MM.1S (cell line): ENCODE measurements at regions not wholly inside any gene's neighbourhood (a gene's known extent, or its start where the extent isn't known, plus 50 kb on each side); places are given as distances from the start of the nearest gene placed in this dataset.

ENCODE experiments used
- DNase-seq: peaks from one replicate; pipeline ENCODE4 v3.0.0-alpha.2; 2015
- H2AFZ ChIP-seq: fragments of 300-600 bp; sonication (generic); 2 replicates; pipeline ENCODE4 v1.6.0; 2016; ENCODE audit warnings: antibody characterized with exemption, low read length
- H3F3A ChIP-seq: fragments of 300-600 bp; sonication (generic); 2 replicates; pipeline ENCODE4 v1.6.1; 2016; ENCODE audit warnings: mild to moderate bottlenecking, antibody characterized with exemption, low read length, moderate library complexity, mixed read lengths; ENCODE audit not compliant: insufficient read depth
- H3K27ac ChIP-seq: fragments of 300-600 bp; sonication (generic); 2 replicates; pipeline ENCODE4 v1.5.1; 2016; ENCODE audit warnings: mild to moderate bottlenecking, low read length
- H3K27me3 ChIP-seq: fragments of 300-600 bp; sonication (generic); replicated peaks from 2 replicates; pipeline ENCODE4 v1.6.0; 2016; ENCODE audit warnings: low read length; ENCODE audit not compliant: insufficient read depth
- H3K36me3 ChIP-seq: fragments of 300-600 bp; sonication (generic); replicated peaks from 2 replicates; pipeline ENCODE4 v1.6.1; 2016; ENCODE audit warnings: mild to moderate bottlenecking, low read length, mixed read lengths; ENCODE audit not compliant: insufficient read depth
- H3K4me1 ChIP-seq: fragments of 300-600 bp; sonication (generic); 2 replicates; pipeline ENCODE4 v1.6.1; 2016; ENCODE audit warnings: low read length, mixed read lengths
- H3K4me2 ChIP-seq: fragments of 300-600 bp; sonication (generic); 2 replicates; pipeline ENCODE4 v1.6.0; 2016; ENCODE audit warnings: low read depth, low read length
- H3K4me3 ChIP-seq: fragments of 300-600 bp; sonication (generic); 2 replicates; pipeline ENCODE4 v1.5.1; 2016; ENCODE audit warnings: low read length, mixed read lengths
- H3K79me2 ChIP-seq: fragments of 300-600 bp; sonication (generic); 2 replicates; pipeline ENCODE4 v1.6.1; 2016; ENCODE audit warnings: mixed run types, low read length, mixed read lengths
- H3K9ac ChIP-seq: fragments of 300-600 bp; sonication (generic); 2 replicates; pipeline ENCODE4 v1.6.1; 2016; ENCODE audit warnings: low read length, mixed read lengths
- H3K9me2 ChIP-seq: fragments of 300-600 bp; sonication (generic); replicated peaks from 2 replicates; pipeline ENCODE4 v1.6.1; 2016; ENCODE audit warnings: mild to moderate bottlenecking, low read length, mixed read lengths; ENCODE audit not compliant: insufficient read depth
- H3K9me3 ChIP-seq: fragments of 300-600 bp; sonication (generic); replicated peaks from 2 replicates; pipeline ENCODE4 v1.6.1; 2016; ENCODE audit warnings: mild to moderate bottlenecking, low read length, mixed read lengths; ENCODE audit not compliant: insufficient read depth
- H4K20me1 ChIP-seq: fragments of 300-600 bp; sonication (generic); 2 replicates; pipeline ENCODE4 v1.6.1; 2016; ENCODE audit warnings: mild to moderate bottlenecking, low read length, moderate library complexity, mixed read lengths; ENCODE audit not compliant: insufficient read depth
- CTCF ChIP-seq: fragments of 300-600 bp; sonication (generic); IDR thresholded peaks from 2 replicates; pipeline ENCODE4 v1.5.1; 2016; ENCODE audit warnings: antibody characterized with exemption, low read length, mixed read lengths
- EZH2 ChIP-seq: fragments of 300-600 bp; sonication (generic); optimal IDR thresholded peaks from 2 replicates; pipeline ENCODE3; 2017; ENCODE audit warnings: low read depth, mild to moderate bottlenecking, antibody characterized with exemption, low read length, mixed read lengths
- EZH2phosphoT487 ChIP-seq: fragments of 300-600 bp; sonication (generic); IDR thresholded peaks from 2 replicates; pipeline ENCODE4 v1.6.1; 2018; ENCODE audit warnings: antibody characterized with exemption, low read length

DNA sequence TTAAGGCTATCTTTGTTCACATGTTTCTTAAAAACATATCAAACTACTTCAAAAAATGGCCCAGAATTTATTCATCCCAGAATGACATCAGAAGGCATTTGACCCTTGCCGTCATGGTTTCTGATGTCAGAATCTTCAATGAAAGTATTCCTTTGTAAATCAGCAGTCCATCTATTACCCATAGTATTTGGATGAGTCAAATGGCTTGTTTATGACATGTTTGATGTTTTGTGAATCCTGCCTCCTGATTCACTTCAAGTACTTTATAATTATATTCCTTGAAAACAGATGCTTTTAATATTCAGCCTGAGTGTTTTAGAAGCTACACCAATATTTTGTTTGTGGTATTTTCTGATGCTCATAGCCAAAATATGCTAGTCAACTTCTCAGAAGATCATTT is 200.8 kb upstream of the MEF2C start:
- Histone ChIP-seq H3F3A (no peaks in the 10 kb centered on the region), H3K4me1 (no peaks in the 10 kb centered on the region), H3K36me3 (no peaks in the 10 kb centered on the region), H3K4me2 (no peak overlapping the region), H4K20me1 (no peaks in the 10 kb centered on the region), H3K9me2 (no peaks in the 10 kb centered on the region), H3K27ac (no peak overlapping the region), H3K9me3 (no peaks in the 10 kb centered on the region), H3K79me2 (no peaks in the 10 kb centered on the region), H2AFZ (no peak overlapping the region), H3K9ac (no peak overlapping the region), H3K4me3 (no peak overlapping the region), H3K27me3 (no peaks in the 10 kb centered on the region)
- DNase-seq, result no peak
- TF ChIP-seq CTCF (no peak), EZH2 (no peak), EZH2phosphoT487 (no peak)

GRCh38 chr5:89081360-89081759 is 198.4 kb upstream of the MEF2C start:
- Histone ChIP-seq H3K4me3 (no peak overlapping the region), H3K4me1 (no peaks in the 10 kb centered on the region), H2AFZ (no peak overlapping the region), H3K27ac (no peak overlapping the region), H3K36me3 (no peaks in the 10 kb centered on the region), H3K79me2 (no peaks in the 10 kb centered on the region), H3K4me2 (no peak overlapping the region), H3K9me2 (no peaks in the 10 kb centered on the region), H3K9ac (no peak overlapping the region), H4K20me1 (no peaks in the 10 kb centered on the region), H3K9me3 (no peaks in the 10 kb centered on the region), H3F3A (no peaks in the 10 kb centered on the region), H3K27me3 (no peaks in the 10 kb centered on the region)
- TF ChIP-seq EZH2phosphoT487, result no peak
- no peak for TF ChIP-seq CTCF
- TF ChIP-seq EZH2, result no peak
- DNase-seq, result no peak

DNA sequence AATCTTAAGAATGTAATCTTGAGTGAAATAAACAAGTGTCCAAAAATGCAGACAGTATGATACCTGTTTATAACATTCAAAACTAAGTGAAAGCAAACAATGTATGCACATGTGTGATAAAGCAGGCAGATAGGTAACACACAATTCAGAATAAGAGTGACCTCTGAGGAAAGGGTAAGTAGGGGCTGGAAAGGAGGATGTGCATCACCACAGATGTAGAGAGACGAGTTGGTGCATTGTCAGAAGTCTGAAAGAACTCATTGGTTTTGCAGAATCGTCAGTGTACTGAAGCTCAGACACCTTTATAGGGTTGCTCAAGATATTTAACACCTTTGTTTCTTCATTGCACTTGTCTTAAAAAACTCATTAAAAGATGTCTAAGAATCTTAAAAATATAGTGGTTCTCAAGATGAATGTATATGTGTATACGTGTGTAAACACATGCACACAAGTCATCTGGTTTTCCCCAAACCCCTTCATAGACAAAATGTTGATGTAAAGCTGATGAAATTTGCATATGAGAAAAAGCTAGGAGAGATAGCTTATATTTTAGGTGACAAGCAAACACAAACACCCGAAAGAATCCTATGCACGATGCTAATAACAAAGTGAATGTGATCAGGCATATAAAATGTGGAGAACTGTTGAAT is 197.6 kb upstream of the MEF2C start:
- H3K4me3 ChIP-seq, result no peak overlapping the region
- no peak overlapping the region for H3K27ac ChIP-seq
- no peaks in the 10 kb centered on the region for H3K27me3 ChIP-seq
- H3K79me2 ChIP-seq, result no peaks in the 10 kb centered on the region
- no peaks in the 10 kb centered on the region for H3K9me2 ChIP-seq
- H3F3A ChIP-seq, result no peaks in the 10 kb centered on the region
- no peaks in the 10 kb centered on the region for H3K9me3 ChIP-seq
- H2AFZ ChIP-seq, result no peak overlapping the region
- no peak overlapping the region for H3K9ac ChIP-seq
- no peaks in the 10 kb centered on the region for H3K36me3 ChIP-seq
- no peaks in the 10 kb centered on the region for H3K4me1 ChIP-seq
- DNase-seq, result no peak
- TF ChIP-seq EZH2phosphoT487 (no peak), CTCF (no peak), EZH2 (no peak)
- H4K20me1 ChIP-seq, result no peaks in the 10 kb centered on the region
- H3K4me2 ChIP-seq, result no peak overlapping the region
